CD4-positive, alpha-beta T cell (primary cell): ENCODE measurements at regions not wholly inside any gene's neighbourhood (a gene's known extent, or its start where the extent isn't known, plus 50 kb on each side); places are given as distances from the start of the nearest gene placed in this dataset.

Experiments used
- ATAC-seq: fragments of 200-7000 bp; cut with Tn5 transposase; one replicate; pipeline ENCODE4 v1.10.0; 2022; ENCODE audit warnings: mild to moderate bottlenecking; ENCODE audit not compliant: poor library complexity
- CTCF ChIA-PET: fragments of 350-600 bp; sonication (Branson Sonifier 250); formaldehyde crosslinking; loops from one replicate; lab custom pipeline; 2021; ENCODE audit warnings: antibody characterized with exemption, inconsistent platforms; lab: Charles Lee
- POLR2A ChIA-PET: fragments of 350-600 bp; sonication (Branson Sonifier 250); formaldehyde crosslinking; loops from one replicate; lab custom pipeline; 2021; ENCODE audit warnings: antibody characterized with exemption, inconsistent platforms; lab: Charles Lee
- DNase-seq, 14 experiments: peaks; one replicate each; pipeline ENCODE4 v3.0.0-alpha.2; 2013 to 2020; ENCODE audit warnings: mixed read lengths in 2 of 14
- H3K27ac ChIP-seq, 2 donors: one replicate each; pipeline versions ENCODE4 v1.5.1 to v1.7.0; 2013; ENCODE audit warnings: low read length in 2 of 2, low read depth in 1 of 2, mild to moderate bottlenecking in 1 of 2
- H3K27me3 ChIP-seq, 2 experiments: 1 replicate in 1 of 2; 2 replicates in 1 of 2; pipeline versions ENCODE4 v1.6.1 to v1.7.0; 2013; ENCODE audit warnings: low read length in 2 of 2, control low read depth in 1 of 2, mild to moderate bottlenecking in 1 of 2, moderate library complexity in 1 of 2; ENCODE audit not compliant: insufficient read depth in 2 of 2, control insufficient read depth in 1 of 2
- H3K36me3 ChIP-seq: one replicate; pipeline ENCODE4 v1.6.1; 2013; ENCODE audit warnings: low read length, control low read depth; ENCODE audit not compliant: insufficient read depth
- H3K4me1 ChIP-seq: one replicate; pipeline ENCODE4 v1.6.1; 2013; ENCODE audit warnings: low read length, control low read depth; ENCODE audit not compliant: insufficient read depth
- H3K4me3 ChIP-seq: one replicate; pipeline ENCODE4 v1.5.1; 2013; ENCODE audit warnings: mild to moderate bottlenecking, low read length, moderate library complexity
- H3K9me3 ChIP-seq, 2 experiments: 1 replicate in 1 of 2; 2 replicates in 1 of 2; pipeline versions ENCODE4 v1.6.1 to v1.7.0; 2013; ENCODE audit warnings: low read length in 2 of 2, mild to moderate bottlenecking in 2 of 2, control low read depth in 1 of 2, moderate library complexity in 1 of 2; ENCODE audit not compliant: control insufficient read depth in 1 of 2, insufficient read depth in 1 of 2
- H3K27ac Mint-ChIP-seq: one replicate; pipeline ENCODE4 v1.8.0; 2020; ENCODE audit warnings: mixed read lengths
- H3K27me3 Mint-ChIP-seq: one replicate; pipeline ENCODE4 v1.8.0; 2021; ENCODE audit warnings: mixed read lengths
- H3K36me3 Mint-ChIP-seq: one replicate; pipeline ENCODE4 v1.8.0; 2021; ENCODE audit warnings: low read depth, mixed read lengths
- H3K4me1 Mint-ChIP-seq: one replicate; pipeline ENCODE4 v1.8.0; 2021; ENCODE audit warnings: low read depth, mixed read lengths
- H3K4me3 Mint-ChIP-seq: one replicate; pipeline ENCODE4 v1.8.0; 2020; ENCODE audit warnings: mild to moderate bottlenecking, mixed read lengths
- H3K9me3 Mint-ChIP-seq: one replicate; pipeline ENCODE4 v1.8.0; 2020; ENCODE audit warnings: mixed read lengths
- intact Hi-C, 2 experiments: fragments of 100-400 bp; cut with DNase I in 1 of 2; cut with micrococcal nuclease in 1 of 2; formaldehyde crosslinking; loops; one replicate each; pipeline versions ENCODE4 v1.15.1 to v1.9.0; 2023 to 2025; cut with DNase I, micrococcal nuclease
- TF ChIP-seq, protein P1 (sequence below): fragments of 200-600 bp; IDR thresholded peaks from one replicate; pipeline ENCODE4 v1.8.0; 2022; ENCODE audit warnings: antibody characterized with exemption, mild to moderate bottlenecking

DNA sequence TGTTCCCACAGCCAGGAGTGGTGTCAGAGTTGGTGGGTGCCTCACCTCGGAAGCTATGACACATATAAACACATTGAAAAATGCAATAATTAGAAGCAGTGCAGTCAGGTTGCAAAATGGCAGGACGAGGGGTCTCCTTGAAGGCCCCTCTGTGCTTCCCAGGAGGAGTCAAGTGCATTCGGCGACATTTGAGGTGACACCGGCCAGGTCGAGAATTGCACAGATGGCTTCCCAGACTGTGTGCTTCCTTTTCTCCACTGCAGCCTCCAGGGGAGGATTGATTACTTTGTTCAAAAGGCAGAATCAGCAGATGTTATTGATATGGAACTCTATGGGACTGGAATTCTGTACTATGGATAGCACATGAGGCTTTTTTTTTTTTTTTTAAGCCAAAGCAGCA lies 163.2 kb downstream of the MINAR1 start:
- Histone ChIP-seq H3K27me3 (no peaks in the 10 kb centered on the region), H3K4me3 (no peak overlapping the region), H3K4me1 (no peaks in the 10 kb centered on the region), H3K27ac (no peak overlapping the region), H3K36me3 (no peaks in the 10 kb centered on the region), H3K9me3 (no peaks in the 10 kb centered on the region)
- CTCF ChIA-PET, result no interaction called here
- Mint-ChIP-seq H3K9me3 (no peaks in the 10 kb centered on the region), H3K4me3 (no peak overlapping the region), H3K36me3 (no peaks in the 10 kb centered on the region), H3K27me3 (peaks cover 31% of the 10 kb centered on the region), H3K4me1 (no peaks in the 10 kb centered on the region), H3K27ac (no peak overlapping the region)
- POLR2A ChIA-PET, result no interaction called here
- DNase-seq, result no peak
- TF ChIP-seq, protein P1, sequence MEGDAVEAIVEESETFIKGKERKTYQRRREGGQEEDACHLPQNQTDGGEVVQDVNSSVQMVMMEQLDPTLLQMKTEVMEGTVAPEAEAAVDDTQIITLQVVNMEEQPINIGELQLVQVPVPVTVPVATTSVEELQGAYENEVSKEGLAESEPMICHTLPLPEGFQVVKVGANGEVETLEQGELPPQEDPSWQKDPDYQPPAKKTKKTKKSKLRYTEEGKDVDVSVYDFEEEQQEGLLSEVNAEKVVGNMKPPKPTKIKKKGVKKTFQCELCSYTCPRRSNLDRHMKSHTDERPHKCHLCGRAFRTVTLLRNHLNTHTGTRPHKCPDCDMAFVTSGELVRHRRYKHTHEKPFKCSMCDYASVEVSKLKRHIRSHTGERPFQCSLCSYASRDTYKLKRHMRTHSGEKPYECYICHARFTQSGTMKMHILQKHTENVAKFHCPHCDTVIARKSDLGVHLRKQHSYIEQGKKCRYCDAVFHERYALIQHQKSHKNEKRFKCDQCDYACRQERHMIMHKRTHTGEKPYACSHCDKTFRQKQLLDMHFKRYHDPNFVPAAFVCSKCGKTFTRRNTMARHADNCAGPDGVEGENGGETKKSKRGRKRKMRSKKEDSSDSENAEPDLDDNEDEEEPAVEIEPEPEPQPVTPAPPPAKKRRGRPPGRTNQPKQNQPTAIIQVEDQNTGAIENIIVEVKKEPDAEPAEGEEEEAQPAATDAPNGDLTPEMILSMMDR, result no peak
- ATAC-seq, result no peak
- intact Hi-C loops, result loop anchor here in 1 of 2 experiments (5.0 kb wide), 2 partner anchors 213 to 1087 kb away; no protein-coding TSS in a partner anchor

DNA sequence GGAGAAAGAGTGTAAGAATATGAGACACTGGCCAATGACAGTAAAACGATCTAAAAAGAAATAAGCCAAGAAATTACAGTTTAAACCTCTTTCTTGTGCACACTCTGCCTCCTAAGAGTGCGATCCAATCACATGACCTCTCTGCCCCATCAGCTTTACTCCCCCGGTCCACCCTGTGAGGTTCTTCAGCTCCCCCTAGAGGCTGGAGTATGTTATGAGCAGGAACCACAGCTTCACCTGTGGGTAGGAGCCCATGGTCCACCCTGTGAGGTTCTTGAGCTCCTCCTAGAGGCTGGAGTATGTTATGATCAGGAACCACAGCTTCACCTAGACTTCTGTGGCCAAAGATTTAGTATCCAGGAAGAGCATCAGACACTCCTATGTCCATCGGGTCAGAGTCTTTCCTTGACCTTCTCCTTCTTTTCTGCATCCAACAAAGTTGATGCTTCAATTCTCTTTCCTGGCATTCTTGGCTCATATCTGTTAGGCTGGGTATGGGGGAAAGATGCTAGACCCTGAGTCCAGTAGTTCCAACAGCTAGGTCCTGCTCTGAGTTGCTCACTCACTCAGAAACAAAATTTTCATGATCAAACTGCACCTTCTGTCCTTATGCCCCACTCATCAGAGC lies 164.0 kb downstream of the MINAR1 start:
- H3K9me3 Mint-ChIP-seq, result no peaks in the 10 kb centered on the region
- no peak overlapping the region for H3K27ac ChIP-seq
- DNase-seq, result peak in 6 of 14 experiments; percentile 2 to 72 (median 30)
- H3K9me3 ChIP-seq, result no peaks in the 10 kb centered on the region
- H3K27me3 ChIP-seq, result no peaks in the 10 kb centered on the region
- ChIA-PET POLR2A (no interaction called here), CTCF (no interaction called here)
- TF ChIP-seq, protein P1, result peak; percentile 42
- intact Hi-C loops, result loop anchor here in 1 of 2 experiments (5.0 kb wide), 2 partner anchors 214 to 1086 kb away; no protein-coding TSS in a partner anchor
- H3K36me3 ChIP-seq, result no peaks in the 10 kb centered on the region
- H3K4me3 ChIP-seq, result no peak overlapping the region
- H3K27ac Mint-ChIP-seq, result no peak overlapping the region
- no peaks in the 10 kb centered on the region for H3K36me3 Mint-ChIP-seq
- H3K4me1 Mint-ChIP-seq, result no peaks in the 10 kb centered on the region
- H3K27me3 Mint-ChIP-seq, result peaks cover 40% of the 10 kb centered on the region
- no peak overlapping the region for H3K4me3 Mint-ChIP-seq
- peak; percentile 78 for ATAC-seq
- H3K4me1 ChIP-seq, result no peaks in the 10 kb centered on the region

DNA sequence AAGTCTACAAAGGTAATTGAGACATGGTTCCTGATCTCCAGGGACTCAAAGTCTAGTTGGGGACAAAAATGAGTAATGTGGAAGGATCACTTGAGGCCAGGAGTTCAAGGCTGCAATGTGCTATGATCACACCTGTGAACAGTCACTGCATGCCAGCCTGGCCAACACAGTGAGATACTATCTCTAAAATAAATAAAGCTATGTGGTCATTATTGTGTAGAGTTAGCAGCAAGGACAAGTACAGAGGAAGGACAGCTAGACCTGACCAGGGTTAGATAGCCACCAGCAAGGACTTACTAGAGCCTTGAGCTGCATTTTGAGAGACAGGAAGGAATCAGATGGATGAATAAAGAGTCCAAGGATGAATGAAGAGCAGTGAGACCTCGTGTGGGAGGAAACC lies 166.5 kb downstream of the MINAR1 start:
- intact Hi-C loops, result loop anchor here in 1 of 2 experiments (5.0 kb wide), 2 partner anchors 216 to 1084 kb away; no protein-coding TSS in a partner anchor
- TF ChIP-seq, protein P1, result no peak
- H3K27me3 Mint-ChIP-seq, result peaks cover 39% of the 10 kb centered on the region

More for the DNA sequence above, 166.5 kb downstream of the MINAR1 start:
- Mint-ChIP-seq H3K27ac (no peak overlapping the region), H3K4me1 (no peaks in the 10 kb centered on the region), H3K4me3 (no peak overlapping the region), H3K36me3 (no peaks in the 10 kb centered on the region), H3K9me3 (no peaks in the 10 kb centered on the region)
- H3K27me3 ChIP-seq, result no peaks in the 10 kb centered on the region
- DNase-seq (no peak), ATAC-seq (no peak)
- ChIA-PET POLR2A (no interaction called here), CTCF (no interaction called here)
- H3K27ac ChIP-seq, result no peak overlapping the region
- H3K4me1 ChIP-seq, result no peaks in the 10 kb centered on the region
- no peaks in the 10 kb centered on the region for H3K36me3 ChIP-seq
- no peak overlapping the region for H3K4me3 ChIP-seq
- H3K9me3 ChIP-seq, result no peaks in the 10 kb centered on the region
